ENCODE measurements at regions not wholly inside any gene's neighbourhood (a gene's known extent, or its start where the extent isn't known, plus 50 kb on each side); places are given as distances from the start of the nearest gene placed in this dataset.

- TF ChIP-seq CTCF (IDR thresholded peaks at IDR 0.05) (no peak), POLR2A (IDR thresholded peaks at IDR 0.05) (no peak)
Observed at GRCh38 chrX:87374324-87374723, 143.3 kb upstream of the KLHL4 start.
